H9 (cell line): ENCODE measurements at regions not wholly inside any gene's neighbourhood (a gene's known extent, or its start where the extent isn't known, plus 50 kb on each side); places are given as distances from the start of the nearest gene placed in this dataset.

Source experiments
- DNase-seq: peaks from one replicate; pipeline ENCODE4 v3.0.0-alpha.2; 2017
- H2AFZ ChIP-seq: one replicate; pipeline ENCODE4 v1.6.1; 2013; ENCODE audit warnings: mild to moderate bottlenecking, low read length, control low read depth, moderate library complexity
- H2AK5ac ChIP-seq: 2 replicates; pipeline ENCODE4 v1.6.1; 2013; ENCODE audit warnings: low read length, control low read depth, mixed read lengths; ENCODE audit not compliant: insufficient read length
- H2BK120ac ChIP-seq: one replicate; pipeline ENCODE4 v1.6.1; 2013; ENCODE audit warnings: low read depth, mild to moderate bottlenecking, low read length, control low read depth, inconsistent platforms; ENCODE audit not compliant: poor library complexity, severe bottlenecking
- H2BK12ac ChIP-seq: 2 replicates; pipeline ENCODE4 v1.6.1; 2013; ENCODE audit warnings: low read length, control low read depth, mixed read lengths, low read depth; ENCODE audit not compliant: insufficient read length
- H2BK15ac ChIP-seq: 2 replicates; pipeline ENCODE4 v1.6.1; 2013; ENCODE audit warnings: low read depth, low read length, control low read depth
- H2BK20ac ChIP-seq: one replicate; pipeline ENCODE4 v1.6.1; 2013; ENCODE audit warnings: low read depth, mild to moderate bottlenecking, low read length, control low read depth, inconsistent platforms; ENCODE audit not compliant: poor library complexity, severe bottlenecking
- H2BK5ac ChIP-seq: 2 replicates; pipeline ENCODE4 v1.6.1; 2013; ENCODE audit warnings: low read length, control low read depth, mixed read lengths; ENCODE audit not compliant: insufficient read length
- H3K14ac ChIP-seq: 2 replicates; pipeline ENCODE4 v1.6.1; 2013; ENCODE audit warnings: low read length, control low read depth; ENCODE audit not compliant: insufficient read depth
- H3K18ac ChIP-seq: 2 replicates; pipeline ENCODE4 v1.6.1; 2013; ENCODE audit warnings: low read depth, mild to moderate bottlenecking, mixed read lengths, low read length, control low read depth; ENCODE audit not compliant: insufficient read length
- H3K23ac ChIP-seq: 2 replicates; pipeline ENCODE4 v1.6.1; 2013; ENCODE audit warnings: low read length, control low read depth, mixed read lengths, low read depth; ENCODE audit not compliant: insufficient read length
- H3K23me2 ChIP-seq: 2 replicates; pipeline ENCODE4 v1.6.1; 2013; ENCODE audit warnings: low read depth, mild to moderate bottlenecking, mixed read lengths, low read length, control low read depth; ENCODE audit not compliant: insufficient read length, poor library complexity, severe bottlenecking
- H3K27ac ChIP-seq: 2 replicates; pipeline ENCODE4 v1.5.1; 2013; ENCODE audit warnings: low read length, control low read depth, mixed read lengths, low read depth; ENCODE audit not compliant: insufficient read length
- H3K27me3 ChIP-seq: 2 replicates; pipeline ENCODE4 v1.6.1; 2013; ENCODE audit warnings: low read length, control low read depth, inconsistent platforms; ENCODE audit not compliant: insufficient read depth
- H3K4ac ChIP-seq: 2 replicates; pipeline ENCODE4 v1.6.1; 2013; ENCODE audit warnings: low read depth, mild to moderate bottlenecking, control low read depth, inconsistent platforms, low read length, moderate library complexity
- H3K4me1 ChIP-seq: 2 replicates; pipeline ENCODE4 v1.6.1; 2013; ENCODE audit warnings: low read length, control low read depth, inconsistent platforms; ENCODE audit not compliant: insufficient read depth
- H3K4me2 ChIP-seq: 2 replicates; pipeline ENCODE4 v1.6.1; 2013; ENCODE audit warnings: low read length, control low read depth, mixed read lengths; ENCODE audit not compliant: insufficient read length, insufficient read depth
- H3K56ac ChIP-seq: 2 replicates; pipeline ENCODE4 v1.6.1; 2013; ENCODE audit warnings: low read depth, mild to moderate bottlenecking, mixed read lengths, low read length, control low read depth; ENCODE audit not compliant: insufficient read length
- H3K79me1 ChIP-seq: 2 replicates; pipeline ENCODE4 v1.6.1; 2013; ENCODE audit warnings: low read depth, mild to moderate bottlenecking, moderate library complexity, low read length, control low read depth, inconsistent platforms; ENCODE audit not compliant: insufficient read depth, poor library complexity, severe bottlenecking
- H3K79me2 ChIP-seq: 2 replicates; pipeline ENCODE4 v1.6.1; 2013; ENCODE audit warnings: low read length, control low read depth, inconsistent platforms; ENCODE audit not compliant: insufficient read depth
- H3K9ac ChIP-seq: 2 replicates; pipeline ENCODE4 v1.6.1; 2013; ENCODE audit warnings: low read length, control low read depth, mixed read lengths; ENCODE audit not compliant: insufficient read length; ENCODE audit errors: extremely low read depth
- H3K9me3 ChIP-seq: one replicate; pipeline ENCODE4 v1.6.1; 2013; ENCODE audit warnings: low read depth, low read length, inconsistent platforms; ENCODE audit not compliant: control insufficient read depth
- H3T11ph ChIP-seq: one replicate; pipeline ENCODE4 v1.6.1; 2013; ENCODE audit warnings: mild to moderate bottlenecking, low read length, control low read depth, inconsistent platforms
- H4K20me1 ChIP-seq: one replicate; pipeline ENCODE4 v1.6.1; 2013; ENCODE audit not compliant: control insufficient read depth, insufficient read length, insufficient read depth
- H4K5ac ChIP-seq: 2 replicates; pipeline ENCODE4 v1.6.1; 2013; ENCODE audit warnings: low read depth, mild to moderate bottlenecking, mixed read lengths, low read length, control low read depth; ENCODE audit not compliant: insufficient read length
- H4K8ac ChIP-seq: replicated peaks from 2 replicates; pipeline ENCODE4 v1.6.1; 2013; ENCODE audit warnings: low read length, control low read depth, mixed read lengths, low read depth; ENCODE audit not compliant: insufficient read length
- H4K91ac ChIP-seq: 2 replicates; pipeline ENCODE4 v1.6.1; 2013; ENCODE audit warnings: low read depth, mild to moderate bottlenecking, moderate library complexity, mixed read lengths, low read length, control low read depth; ENCODE audit not compliant: insufficient read length
- H3K27ac Mint-ChIP-seq, 3 experiments: 2 replicates in 2 of 3; 3 replicates in 1 of 3; pipeline ENCODE4 v1.8.0; 2020 to 2021; ENCODE audit warnings: mixed read lengths in 3 of 3, mild to moderate bottlenecking in 1 of 3, moderate library complexity in 1 of 3
- H3K27me3 Mint-ChIP-seq: 2 replicates; pipeline ENCODE4 v1.8.0; 2021; ENCODE audit warnings: low read depth, mild to moderate bottlenecking, moderate library complexity, mixed read lengths
- H3K36me3 Mint-ChIP-seq, 3 experiments: 2 replicates in 2 of 3; 3 replicates in 1 of 3; pipeline ENCODE4 v1.8.0; 2020 to 2021; ENCODE audit warnings: low read depth in 3 of 3, mixed read lengths in 3 of 3; ENCODE audit not compliant: insufficient read depth in 1 of 3
- H3K4me1 Mint-ChIP-seq, 2 experiments: 2 replicates each; pipeline ENCODE4 v1.8.0; 2020; ENCODE audit warnings: mixed read lengths in 2 of 2
- H3K4me3 Mint-ChIP-seq, 2 experiments: 2 replicates in 1 of 2; 3 replicates in 1 of 2; pipeline ENCODE4 v1.8.0; 2020 to 2021; ENCODE audit warnings: mild to moderate bottlenecking in 2 of 2, mixed read lengths in 2 of 2, moderate library complexity in 1 of 2
- H3K9me3 Mint-ChIP-seq, 2 experiments: 2 replicates in 1 of 2; 3 replicates in 1 of 2; pipeline ENCODE4 v1.8.0; 2020; ENCODE audit warnings: mild to moderate bottlenecking in 2 of 2, mixed read lengths in 2 of 2, moderate library complexity in 1 of 2
- CTCF ChIP-seq: fragments of 200-600 bp; sonication (generic); conservative IDR thresholded peaks from 3 replicates; pipeline ENCODE4 v1.8.0; 2021; ENCODE audit warnings: antibody characterized with exemption, mild to moderate bottlenecking
- WGBS: extraction: QIAGEN DNeasy Blood & Tissue Kit; methylation state at CpG from one replicate; pipeline ENCODE4 v1.1.7; 2013; ENCODE audit warnings: missing lambda C conversion rate, low lambda C conversion rate, mixed read lengths; ENCODE audit not compliant: insufficient read length; ENCODE audit errors: extremely low coverage; 5-methylcytosine and 5-hydroxymethylcytosine counted together

- peak; percentile 42 for DNase-seq
- Histone ChIP-seq H4K91ac (no peak overlapping the region), H3K4ac (no peak overlapping the region), H3K4me2 (no peak overlapping the region), H2BK15ac (no peak overlapping the region), H3K9me3 (peaks cover 16% of the 10 kb centered on the region), H2BK120ac (no peak overlapping the region), H4K20me1 (no peaks in the 10 kb centered on the region), H2BK5ac (no peak overlapping the region), H4K8ac (no peak overlapping the region), H3K4me1 (no peaks in the 10 kb centered on the region), H2BK20ac (no peak overlapping the region), H3K27me3 (no peaks in the 10 kb centered on the region), H3K79me2 (no peaks in the 10 kb centered on the region), H3K27ac (no peak overlapping the region), H3K14ac (no peak overlapping the region), H3K56ac (no peak overlapping the region), H3K23me2 (no peaks in the 10 kb centered on the region), H2AK5ac (no peak overlapping the region), H3K23ac (no peak overlapping the region), H2AFZ (no peak overlapping the region), H4K5ac (no peak overlapping the region), H3T11ph (no peak overlapping the region), H2BK12ac (no peak overlapping the region), H3K18ac (no peak overlapping the region), H3K79me1 (no peaks in the 10 kb centered on the region), H3K9ac (no peak overlapping the region)
- Mint-ChIP-seq H3K36me3 (no peaks in the 10 kb centered on the region; a peak in 2 of 7 replicates), H3K9me3 (peaks cover 60 to 67% of the 10 kb centered on the region in 2 experiments), H3K4me3 (no peak overlapping the region), H3K27ac (no peak overlapping the region), H3K4me1 (peaks cover 1 to 2% of the 10 kb centered on the region in 2 experiments), H3K27me3 (no peaks in the 10 kb centered on the region)
- WGBS: no CpG with 5 or more reads among the region's 5 CpGs
- peak; percentile 78 for TF ChIP-seq CTCF
Measured at GRCh38 chrX:84729809-84730208, 227.6 kb upstream of the HDX start.
